ENCODE measurements at regions not wholly inside any gene's neighbourhood (a gene's known extent, or its start where the extent isn't known, plus 50 kb on each side); places are given as distances from the start of the nearest gene placed in this dataset.

DNA sequence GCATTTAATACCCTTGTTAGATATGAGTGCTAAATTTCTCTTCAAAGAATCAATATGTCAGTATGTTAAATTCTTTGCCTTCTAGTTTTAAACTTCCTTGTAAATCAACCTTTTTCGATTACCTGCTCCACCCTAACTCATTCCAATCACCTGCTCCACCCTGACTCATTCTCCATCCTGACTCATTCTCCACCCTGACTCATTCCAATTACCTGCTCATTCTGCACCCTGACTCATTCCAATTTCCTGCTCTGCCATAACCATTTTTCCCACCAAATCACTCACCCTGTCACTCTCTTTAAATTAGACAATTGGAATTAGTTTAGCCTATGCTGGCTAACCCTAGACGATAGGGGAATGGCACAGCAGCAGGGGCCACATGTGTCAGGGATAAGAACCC lies 519.5 kb upstream of the LRRC4C start:
- peak; percentile 7 for DNase-seq (ENCODE audit: low spot score)

- no peak for DNase-seq (ENCODE audit: low spot score)
These were observed 521.3 kb upstream of the LRRC4C start for GRCh38 chr11:41980741-41981140.

GRCh38 chr11:41982276-41982675 lies 522.8 kb upstream of the LRRC4C start:
- no peak for DNase-seq (ENCODE audit: low spot score)

DNA sequence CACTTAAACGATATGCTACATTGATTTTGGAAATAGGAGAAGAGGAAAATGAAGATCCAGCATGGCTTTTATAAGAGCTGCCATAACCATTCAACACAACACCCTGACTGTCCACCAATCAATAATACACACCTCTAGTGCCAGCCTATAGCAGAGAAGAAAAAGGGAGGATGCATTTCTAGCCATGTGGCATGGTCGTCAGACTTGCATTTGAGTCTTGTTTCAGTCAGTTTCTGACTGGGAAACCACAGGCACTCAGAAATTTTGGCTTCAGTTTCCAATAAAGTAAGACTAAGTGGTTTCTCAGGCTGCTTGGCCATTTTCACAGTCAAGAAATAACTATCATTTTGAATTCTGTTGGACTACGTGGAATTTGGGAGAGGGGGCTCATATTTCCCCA lies 523.5 kb upstream of the LRRC4C start:
- DNase-seq (ENCODE audit: low spot score): no peak

GRCh38 chr11:41983475-41983874 lies 524.0 kb upstream of the LRRC4C start:
- no peak for DNase-seq (ENCODE audit: low spot score)

GRCh38 chr11:41984023-41984422 lies 524.6 kb upstream of the LRRC4C start:
- no peak for DNase-seq (ENCODE audit: low spot score)

- DNase-seq (ENCODE audit: low spot score): no peak
These were observed 526.3 kb upstream of the LRRC4C start for GRCh38 chr11:41985799-41986198.

GRCh38 chr11:41988951-41989572 lies 529.6 kb upstream of the LRRC4C start:
- DNase-seq (ENCODE audit: low spot score): no peak

GRCh38 chr11:41989823-41990380 lies 530.5 kb upstream of the LRRC4C start:
- no peak for DNase-seq (ENCODE audit: low spot score)

- DNase-seq (ENCODE audit: low spot score): no peak
These were observed 537.1 kb upstream of the LRRC4C start for GRCh38 chr11:41996533-41996932.

- DNase-seq (ENCODE audit: low spot score): no peak
These were observed 538.5 kb upstream of the LRRC4C start for GRCh38 chr11:41997844-41998401.

DNA sequence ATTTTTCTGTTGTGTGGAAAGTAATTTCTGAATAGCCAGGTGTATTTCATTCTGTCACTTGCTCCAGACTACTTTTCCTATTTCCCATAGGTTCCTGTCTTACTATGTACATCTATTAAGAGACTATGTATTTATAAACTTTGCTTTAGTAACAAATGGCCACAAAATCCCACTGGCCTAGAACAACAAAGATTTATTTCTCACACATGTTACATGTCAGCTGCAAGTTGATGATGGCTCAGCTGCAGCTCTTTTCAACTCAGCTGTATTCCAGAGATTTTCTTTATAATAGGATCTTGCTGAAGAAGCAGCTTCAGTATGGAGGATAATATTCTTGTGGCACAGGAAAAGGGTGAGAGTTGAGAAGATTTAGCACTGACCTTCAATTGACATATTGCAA lies 539.6 kb upstream of the LRRC4C start:
- DNase-seq (ENCODE audit: low spot score): no peak

- no peak for DNase-seq (ENCODE audit: low spot score)
These were observed 544.3 kb upstream of the LRRC4C start for GRCh38 chr11:42003801-42004200.

- DNase-seq (ENCODE audit: low spot score): no peak
These were observed 547.3 kb upstream of the LRRC4C start for GRCh38 chr11:42006766-42007165.

DNA sequence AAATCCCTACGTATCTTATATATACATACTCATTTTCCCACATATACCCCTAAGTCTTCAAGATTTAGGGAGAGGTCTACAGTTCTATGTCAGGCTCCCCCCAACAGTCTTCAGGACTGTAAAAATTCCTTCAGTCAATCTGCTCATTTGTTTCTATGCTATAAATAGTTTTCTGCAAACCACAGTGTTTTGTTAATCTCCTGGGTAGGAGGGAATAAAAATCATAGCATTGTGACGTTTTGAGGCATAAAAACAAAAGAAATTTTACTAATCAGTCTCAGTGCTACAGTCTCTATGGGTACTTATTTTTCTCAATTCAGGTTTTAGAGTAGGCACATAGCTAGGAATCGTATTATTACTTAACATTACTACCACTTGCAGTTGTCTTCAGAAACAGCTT lies 552.8 kb upstream of the LRRC4C start:
- no peak for DNase-seq (ENCODE audit: low spot score)

DNA sequence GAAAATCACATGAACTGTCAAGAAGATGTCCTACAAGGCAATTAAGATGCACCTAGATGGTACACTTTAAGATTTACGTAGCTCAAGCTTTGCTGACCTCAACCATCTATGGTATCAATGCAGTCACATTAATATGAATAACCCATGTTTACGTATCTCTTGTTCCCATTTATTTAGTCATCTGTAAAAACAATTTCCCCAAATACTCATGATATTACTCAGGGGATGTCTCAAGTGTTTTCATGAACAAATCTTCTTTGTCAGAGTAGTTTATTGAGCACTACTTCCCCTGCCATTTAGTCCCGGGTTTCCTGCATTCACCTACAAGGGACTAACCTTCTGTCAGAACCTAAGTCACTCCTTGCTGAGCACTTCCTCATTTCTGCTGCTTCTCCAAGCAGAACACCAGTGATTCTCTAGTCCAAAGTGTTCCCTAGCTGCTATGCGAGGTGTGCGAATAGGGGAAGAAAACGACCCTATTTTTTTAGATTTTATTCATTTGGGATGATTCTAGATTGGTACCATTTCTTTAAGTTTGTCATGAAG lies 554.3 kb upstream of the LRRC4C start:
- no peak for DNase-seq (ENCODE audit: low spot score)

GRCh38 chr11:42021911-42022310 lies 562.5 kb upstream of the LRRC4C start:
- no peak for DNase-seq (ENCODE audit: low spot score)

DNA sequence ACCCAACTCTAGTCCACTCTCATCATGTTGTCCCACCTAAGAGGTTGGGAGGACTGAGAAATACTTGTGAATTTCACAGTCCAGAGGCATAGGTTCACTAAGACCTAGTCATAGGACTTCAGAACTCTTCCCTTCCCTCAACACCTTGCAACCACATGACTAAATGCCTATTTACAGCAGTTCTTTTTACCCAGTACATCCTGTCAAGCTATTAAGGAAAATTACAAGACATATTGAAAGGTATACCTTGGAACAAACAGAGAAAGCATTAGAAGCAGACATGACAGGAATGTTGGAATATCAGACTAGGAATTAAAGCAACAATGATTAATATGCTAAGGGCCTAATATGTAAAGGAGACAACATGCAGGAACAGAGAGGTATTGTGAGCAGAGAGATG lies 563.8 kb upstream of the LRRC4C start:
- DNase-seq (ENCODE audit: low spot score): no peak

- no peak for DNase-seq (ENCODE audit: low spot score)
These were observed 565.8 kb upstream of the LRRC4C start for GRCh38 chr11:42025121-42025803.

DNA sequence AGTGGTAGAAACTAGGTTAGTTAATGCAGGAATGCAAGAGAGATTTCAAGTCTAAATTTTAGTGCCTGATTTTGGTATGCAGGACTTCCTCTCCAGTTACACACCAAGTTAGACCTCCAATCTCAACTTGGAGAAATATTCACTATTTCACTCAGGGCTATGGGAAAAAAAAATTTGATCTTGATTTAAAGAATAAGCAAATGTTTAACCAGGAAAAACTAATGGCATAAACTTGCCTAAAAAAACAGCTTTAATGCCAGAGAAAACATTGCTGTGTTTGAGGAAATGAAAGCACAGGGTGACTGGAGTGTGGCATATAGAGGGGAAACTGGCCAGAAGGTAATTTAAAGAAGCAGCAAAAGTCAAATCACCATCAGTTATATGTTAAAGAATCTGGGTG lies 575.4 kb upstream of the LRRC4C start:
- no peak for DNase-seq (ENCODE audit: low spot score)

- DNase-seq (ENCODE audit: low spot score): no peak
These were observed 576.7 kb upstream of the LRRC4C start for GRCh38 chr11:42036201-42036600.

DNA sequence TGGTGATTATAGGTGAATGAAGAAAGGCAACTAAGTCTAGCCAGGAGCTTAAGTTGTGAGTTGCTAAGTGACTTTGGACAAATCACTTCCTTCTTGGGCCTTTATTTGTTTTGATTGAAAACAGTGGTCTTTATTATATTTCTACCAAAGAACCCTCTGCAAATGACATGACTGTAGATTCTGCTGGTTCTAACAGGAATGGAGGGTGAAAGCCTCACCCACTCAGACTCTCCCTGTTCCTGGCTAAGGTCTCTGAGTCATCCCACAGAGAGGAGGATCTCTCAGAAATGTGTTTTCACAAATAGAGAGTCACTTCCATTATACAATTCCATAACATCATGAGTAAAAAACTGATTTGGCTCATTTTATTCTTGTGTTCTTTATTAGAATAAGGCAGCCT lies 583.9 kb upstream of the LRRC4C start:
- DNase-seq (ENCODE audit: low spot score): no peak
